ENCODE measurements at regions not wholly inside any gene's neighbourhood (a gene's known extent, or its start where the extent isn't known, plus 50 kb on each side); places are given as distances from the start of the nearest gene placed in this dataset.

DNA sequence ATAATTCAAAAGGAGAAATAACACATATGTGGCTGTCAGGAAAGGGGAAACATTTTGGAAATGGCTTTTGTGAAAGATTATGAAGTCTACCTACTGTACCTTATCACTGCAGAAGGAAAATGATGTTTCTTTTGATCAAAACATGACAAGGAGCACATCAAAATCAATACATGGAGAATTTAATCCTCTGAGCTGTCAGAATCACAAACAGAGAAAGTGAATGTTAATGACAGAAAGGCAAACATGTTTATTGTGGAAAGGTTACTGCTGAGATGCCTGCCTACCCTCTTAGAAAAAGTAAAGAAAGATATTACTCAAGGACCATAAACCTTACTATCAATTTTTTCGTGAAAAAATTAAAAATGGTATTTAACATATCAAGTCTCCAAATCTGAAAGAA lies 794.5 kb upstream of the GYPC start:
- TF ChIP-seq, protein P1, sequence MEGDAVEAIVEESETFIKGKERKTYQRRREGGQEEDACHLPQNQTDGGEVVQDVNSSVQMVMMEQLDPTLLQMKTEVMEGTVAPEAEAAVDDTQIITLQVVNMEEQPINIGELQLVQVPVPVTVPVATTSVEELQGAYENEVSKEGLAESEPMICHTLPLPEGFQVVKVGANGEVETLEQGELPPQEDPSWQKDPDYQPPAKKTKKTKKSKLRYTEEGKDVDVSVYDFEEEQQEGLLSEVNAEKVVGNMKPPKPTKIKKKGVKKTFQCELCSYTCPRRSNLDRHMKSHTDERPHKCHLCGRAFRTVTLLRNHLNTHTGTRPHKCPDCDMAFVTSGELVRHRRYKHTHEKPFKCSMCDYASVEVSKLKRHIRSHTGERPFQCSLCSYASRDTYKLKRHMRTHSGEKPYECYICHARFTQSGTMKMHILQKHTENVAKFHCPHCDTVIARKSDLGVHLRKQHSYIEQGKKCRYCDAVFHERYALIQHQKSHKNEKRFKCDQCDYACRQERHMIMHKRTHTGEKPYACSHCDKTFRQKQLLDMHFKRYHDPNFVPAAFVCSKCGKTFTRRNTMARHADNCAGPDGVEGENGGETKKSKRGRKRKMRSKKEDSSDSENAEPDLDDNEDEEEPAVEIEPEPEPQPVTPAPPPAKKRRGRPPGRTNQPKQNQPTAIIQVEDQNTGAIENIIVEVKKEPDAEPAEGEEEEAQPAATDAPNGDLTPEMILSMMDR (IDR thresholded peaks at IDR 0.05), result no peak
- no peak for TF ChIP-seq POLR2A (IDR thresholded peaks at IDR 0.05)
